PC-3 (cell line): ENCODE measurements at regions not wholly inside any gene's neighbourhood (a gene's known extent, or its start where the extent isn't known, plus 50 kb on each side); places are given as distances from the start of the nearest gene placed in this dataset.

Source experiments
- CTCF ChIP-seq: fragments of 300-600 bp; sonication (generic); conservative IDR thresholded peaks from 2 replicates; pipeline ENCODE4 v1.5.1; 2017; ENCODE audit warnings: antibody characterized with exemption, low read depth, mild to moderate bottlenecking, low read length
- EZH2 ChIP-seq: fragments of 300-600 bp; sonication (generic); IDR thresholded peaks from one replicate; pipeline ENCODE4 v1.6.1; 2017; ENCODE audit warnings: antibody characterized with exemption, mild to moderate bottlenecking, low read length; ENCODE audit not compliant: unreplicated experiment
- EZH2phosphoT487 ChIP-seq: fragments of 300-600 bp; sonication (generic); IDR thresholded peaks from 2 replicates; pipeline ENCODE4 v1.6.1; 2018; ENCODE audit warnings: mild to moderate bottlenecking, antibody characterized with exemption, low read length, borderline replicate concordance

GRCh38 chr11:112321501-112322172 lies 61.0 kb upstream of the PLET1 start:
- no peak for TF ChIP-seq CTCF
- TF ChIP-seq EZH2 = no peak
- TF ChIP-seq EZH2phosphoT487 = no peak
